ENCODE measurements at regions not wholly inside any gene's neighbourhood (a gene's known extent, or its start where the extent isn't known, plus 50 kb on each side); places are given as distances from the start of the nearest gene placed in this dataset.

DNA sequence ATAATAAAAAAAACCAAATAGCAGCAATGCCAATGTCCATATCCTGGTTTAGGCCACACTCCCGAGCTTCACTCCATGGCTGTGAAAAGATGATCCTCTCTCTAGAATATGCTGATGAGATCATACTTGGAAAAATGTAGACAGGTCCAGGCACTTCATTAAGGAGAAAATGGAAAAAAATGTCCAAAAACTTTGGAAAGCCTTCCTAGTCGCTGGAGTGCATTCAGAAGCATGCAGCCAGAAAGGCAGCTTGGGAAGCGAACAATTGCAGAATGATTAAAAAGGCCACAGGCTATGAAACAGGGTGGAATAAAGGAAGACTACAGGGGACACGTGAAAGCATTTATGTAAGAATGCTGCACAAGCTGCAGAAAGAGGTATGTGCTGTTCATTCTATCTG is 165.6 kb upstream of the HCCS start:
- Histone ChIP-seq H3K27ac (ENCODE audit: low read length) (no peak overlapping the region), H4K20me1 (ENCODE audit: insufficient read depth, low read length) (no peaks in the 10 kb centered on the region), H3F3A (ENCODE audit: insufficient read depth, low read length) (no peaks in the 10 kb centered on the region), H2AFZ (ENCODE audit: low read length) (no peak overlapping the region), H3K79me2 (ENCODE audit: low read length) (no peaks in the 10 kb centered on the region), H3K4me1 (ENCODE audit: low read length) (no peaks in the 10 kb centered on the region), H3K4me2 (ENCODE audit: low read depth, low read length) (no peak overlapping the region), H3K36me3 (replicated peaks; ENCODE audit: insufficient read depth, low read length) (no peaks in the 10 kb centered on the region), H3K4me3 (ENCODE audit: low read length) (no peak overlapping the region), H3K9me3 (replicated peaks; ENCODE audit: insufficient read depth, low read length) (no peaks in the 10 kb centered on the region), H3K9ac (ENCODE audit: low read length) (no peak overlapping the region), H3K9me2 (replicated peaks; ENCODE audit: insufficient read depth, low read length) (no peaks in the 10 kb centered on the region), H3K27me3 (replicated peaks; ENCODE audit: insufficient read depth, low read length) (no peaks in the 10 kb centered on the region)
- TF ChIP-seq EZH2 (optimal IDR thresholded peaks at IDR 0.05; ENCODE audit: low read depth, low read length) (no peak), EZH2phosphoT487 (IDR thresholded peaks at IDR 0.05; ENCODE audit: low read length) (no peak)
- TF ChIP-seq, protein P1, sequence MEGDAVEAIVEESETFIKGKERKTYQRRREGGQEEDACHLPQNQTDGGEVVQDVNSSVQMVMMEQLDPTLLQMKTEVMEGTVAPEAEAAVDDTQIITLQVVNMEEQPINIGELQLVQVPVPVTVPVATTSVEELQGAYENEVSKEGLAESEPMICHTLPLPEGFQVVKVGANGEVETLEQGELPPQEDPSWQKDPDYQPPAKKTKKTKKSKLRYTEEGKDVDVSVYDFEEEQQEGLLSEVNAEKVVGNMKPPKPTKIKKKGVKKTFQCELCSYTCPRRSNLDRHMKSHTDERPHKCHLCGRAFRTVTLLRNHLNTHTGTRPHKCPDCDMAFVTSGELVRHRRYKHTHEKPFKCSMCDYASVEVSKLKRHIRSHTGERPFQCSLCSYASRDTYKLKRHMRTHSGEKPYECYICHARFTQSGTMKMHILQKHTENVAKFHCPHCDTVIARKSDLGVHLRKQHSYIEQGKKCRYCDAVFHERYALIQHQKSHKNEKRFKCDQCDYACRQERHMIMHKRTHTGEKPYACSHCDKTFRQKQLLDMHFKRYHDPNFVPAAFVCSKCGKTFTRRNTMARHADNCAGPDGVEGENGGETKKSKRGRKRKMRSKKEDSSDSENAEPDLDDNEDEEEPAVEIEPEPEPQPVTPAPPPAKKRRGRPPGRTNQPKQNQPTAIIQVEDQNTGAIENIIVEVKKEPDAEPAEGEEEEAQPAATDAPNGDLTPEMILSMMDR (IDR thresholded peaks at IDR 0.05; ENCODE audit: low read length): no peak
- no peak for DNase-seq

DNA sequence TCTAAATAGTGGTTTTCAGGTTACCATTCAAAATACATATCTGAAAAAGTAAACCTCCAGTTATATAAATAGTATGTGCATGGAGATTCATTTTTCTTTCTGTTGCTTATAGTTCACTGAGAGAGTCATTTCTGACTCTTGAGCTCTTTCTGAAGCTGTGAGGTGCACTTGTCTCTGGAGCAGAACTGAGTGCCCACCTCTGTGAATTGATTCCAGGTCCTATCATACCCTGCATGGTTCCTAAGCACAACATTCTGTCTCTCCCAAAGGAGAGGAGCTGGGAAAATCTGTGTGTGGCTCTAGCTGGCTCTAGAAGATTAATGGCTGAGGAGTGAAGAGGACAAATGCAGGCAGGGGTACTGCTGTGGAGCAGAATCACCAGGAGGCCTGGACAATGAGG is 161.6 kb upstream of the HCCS start:
- Histone ChIP-seq H3K79me2 (ENCODE audit: low read length) (no peaks in the 10 kb centered on the region), H3F3A (ENCODE audit: insufficient read depth, low read length) (no peaks in the 10 kb centered on the region), H3K4me3 (ENCODE audit: low read length) (no peak overlapping the region), H2AFZ (ENCODE audit: low read length) (no peak overlapping the region), H3K9me2 (replicated peaks; ENCODE audit: insufficient read depth, low read length) (no peaks in the 10 kb centered on the region), H3K27me3 (replicated peaks; ENCODE audit: insufficient read depth, low read length) (no peaks in the 10 kb centered on the region), H3K9me3 (replicated peaks; ENCODE audit: insufficient read depth, low read length) (no peaks in the 10 kb centered on the region), H3K9ac (ENCODE audit: low read length) (no peak overlapping the region), H3K4me2 (ENCODE audit: low read depth, low read length) (no peak overlapping the region), H3K4me1 (ENCODE audit: low read length) (no peaks in the 10 kb centered on the region), H3K27ac (ENCODE audit: low read length) (no peak overlapping the region), H4K20me1 (ENCODE audit: insufficient read depth, low read length) (no peaks in the 10 kb centered on the region), H3K36me3 (replicated peaks; ENCODE audit: insufficient read depth, low read length) (no peaks in the 10 kb centered on the region)
- no peak for DNase-seq
- no peak for TF ChIP-seq EZH2phosphoT487 (IDR thresholded peaks at IDR 0.05; ENCODE audit: low read length)
- no peak for TF ChIP-seq EZH2 (optimal IDR thresholded peaks at IDR 0.05; ENCODE audit: low read depth, low read length)

DNA sequence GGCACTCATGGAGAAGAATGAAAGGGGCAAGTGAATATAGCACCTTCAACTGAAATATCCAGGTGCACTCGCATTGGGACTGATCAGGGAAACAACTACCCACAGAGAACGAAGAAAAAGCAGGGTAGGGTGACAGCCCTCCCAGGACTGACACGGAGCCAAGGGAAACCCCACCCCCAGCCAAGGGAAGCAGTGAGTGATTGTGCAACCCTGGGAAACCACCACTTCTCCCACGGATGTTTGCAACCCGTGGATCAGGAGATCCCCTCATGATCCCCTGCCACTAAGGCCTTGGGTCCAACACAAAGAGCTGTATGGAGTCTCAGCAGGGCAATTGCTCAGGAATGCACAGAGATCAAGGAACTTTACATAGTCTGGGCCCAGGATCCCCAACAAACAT is 158.5 kb upstream of the HCCS start:
- Histone ChIP-seq H3K9me2 (replicated peaks; ENCODE audit: insufficient read depth, low read length) (no peaks in the 10 kb centered on the region), H3K27ac (ENCODE audit: low read length) (no peak overlapping the region), H3K4me1 (ENCODE audit: low read length) (no peaks in the 10 kb centered on the region), H3K4me3 (ENCODE audit: low read length) (no peak overlapping the region), H3K9ac (ENCODE audit: low read length) (no peak overlapping the region), H3K79me2 (ENCODE audit: low read length) (no peaks in the 10 kb centered on the region), H4K20me1 (ENCODE audit: insufficient read depth, low read length) (no peaks in the 10 kb centered on the region), H3K9me3 (replicated peaks; ENCODE audit: insufficient read depth, low read length) (no peaks in the 10 kb centered on the region), H3K27me3 (replicated peaks; ENCODE audit: insufficient read depth, low read length) (no peaks in the 10 kb centered on the region), H3F3A (ENCODE audit: insufficient read depth, low read length) (no peaks in the 10 kb centered on the region), H3K4me2 (ENCODE audit: low read depth, low read length) (no peak overlapping the region), H3K36me3 (replicated peaks; ENCODE audit: insufficient read depth, low read length) (no peaks in the 10 kb centered on the region), H2AFZ (ENCODE audit: low read length) (no peak overlapping the region)
- no peak for DNase-seq
- TF ChIP-seq EZH2 (optimal IDR thresholded peaks at IDR 0.05; ENCODE audit: low read depth, low read length): no peak
- TF ChIP-seq EZH2phosphoT487 (IDR thresholded peaks at IDR 0.05; ENCODE audit: low read length): no peak
- TF ChIP-seq, protein P1 (IDR thresholded peaks at IDR 0.05; ENCODE audit: low read length): no peak

DNA sequence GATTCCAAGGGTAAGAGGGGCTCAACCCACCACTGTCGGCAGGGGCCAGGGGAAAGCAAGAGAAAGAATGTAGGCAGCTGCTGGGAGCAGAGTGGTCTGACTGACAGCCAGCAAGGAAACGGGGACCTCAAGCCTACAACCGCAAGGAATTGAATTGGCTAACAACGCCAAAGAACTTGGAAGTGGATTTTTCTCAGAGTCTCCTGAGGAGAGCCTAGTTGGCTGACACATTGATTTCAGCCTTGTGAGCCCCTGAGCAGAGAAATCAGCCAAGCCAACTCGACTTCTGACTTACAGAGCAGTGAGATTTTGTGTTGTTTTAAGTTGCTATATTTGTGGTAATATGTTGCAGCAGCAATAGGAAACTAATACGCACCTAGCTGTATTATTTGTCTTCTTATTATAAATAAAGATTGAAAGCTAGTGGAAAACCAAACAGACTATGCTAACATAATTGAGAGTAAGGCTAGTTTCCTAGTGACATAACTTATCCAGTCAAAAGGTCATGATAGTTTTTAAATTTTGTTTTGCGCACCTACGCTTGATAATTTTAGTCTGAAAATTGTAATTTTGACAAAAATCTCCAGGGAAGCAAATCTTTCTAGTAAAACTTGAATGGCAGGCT is 145.8 kb upstream of the HCCS start:
- H3K9me3 ChIP-seq (replicated peaks; ENCODE audit: insufficient read depth, low read length): no peaks in the 10 kb centered on the region
- H3K36me3 ChIP-seq (replicated peaks; ENCODE audit: insufficient read depth, low read length): no peaks in the 10 kb centered on the region
- H3K27ac ChIP-seq (ENCODE audit: low read length): no peak overlapping the region
- no peaks in the 10 kb centered on the region for H3K79me2 ChIP-seq (ENCODE audit: low read length)
- H2AFZ ChIP-seq (ENCODE audit: low read length): no peak overlapping the region
- H3K4me1 ChIP-seq (ENCODE audit: low read length): no peaks in the 10 kb centered on the region
- no peaks in the 10 kb centered on the region for H4K20me1 ChIP-seq (ENCODE audit: insufficient read depth, low read length)
- no peaks in the 10 kb centered on the region for H3K27me3 ChIP-seq (replicated peaks; ENCODE audit: insufficient read depth, low read length)
- H3K4me2 ChIP-seq (ENCODE audit: low read depth, low read length): no peak overlapping the region
- no peak for DNase-seq
- TF ChIP-seq EZH2 (optimal IDR thresholded peaks at IDR 0.05; ENCODE audit: low read depth, low read length) (no peak), EZH2phosphoT487 (IDR thresholded peaks at IDR 0.05; ENCODE audit: low read length) (no peak)
- TF ChIP-seq, protein P1 (IDR thresholded peaks at IDR 0.05; ENCODE audit: low read length): no peak
- H3K4me3 ChIP-seq (ENCODE audit: low read length): no peak overlapping the region
- no peaks in the 10 kb centered on the region for H3F3A ChIP-seq (ENCODE audit: insufficient read depth, low read length)
- H3K9ac ChIP-seq (ENCODE audit: low read length): no peak overlapping the region
- no peaks in the 10 kb centered on the region for H3K9me2 ChIP-seq (replicated peaks; ENCODE audit: insufficient read depth, low read length)
